Gastrocnemius medialis (tissue), 4 donors: ENCODE measurements at regions not wholly inside any gene's neighbourhood (a gene's known extent, or its start where the extent isn't known, plus 50 kb on each side); places are given as distances from the start of the nearest gene placed in this dataset.

Source experiments
- ATAC-seq, 2 donors: fragments of 150-250 bp; one replicate each; pipeline ENCODE4 v1.9.1; 2016
- DNase-seq, 2 donors: peaks; one replicate each; pipeline ENCODE4 v3.0.0-alpha.2; 2019
- H3K27ac ChIP-seq, 4 donors: fragments of 200-600 bp; sonication (generic); 1 replicate in 1 of 4; 2 replicates in 3 of 4; pipeline ENCODE4 v1.5.1; 2016 to 2018; ENCODE audit warnings: mild to moderate bottlenecking in 2 of 4, moderate library complexity in 1 of 4
- H3K27me3 ChIP-seq, 3 donors: fragments of 200-600 bp; sonication (generic) in 2 of 3; 1 replicate in 1 of 3; 2 replicates in 2 of 3; pipeline versions ENCODE4 v1.5.1 to v1.6.0; 2016 to 2019; ENCODE audit warnings: mild to moderate bottlenecking in 1 of 3, moderate library complexity in 1 of 3
- H3K36me3 ChIP-seq, 2 donors: fragments of 200-600 bp; sonication (generic) in 1 of 2; one replicate each; pipeline ENCODE4 v1.5.1; 2017 to 2018
- H3K4me1 ChIP-seq, 2 donors: fragments of 200-600 bp; sonication (generic) in 1 of 2; one replicate each; pipeline ENCODE4 v1.5.1; 2016 to 2017; ENCODE audit warnings: mild to moderate bottlenecking in 2 of 2
- H3K4me3 ChIP-seq, 4 donors: fragments of 200-600 bp; sonication (generic) in 3 of 4; 1 replicate in 1 of 4; 2 replicates in 3 of 4; pipeline ENCODE4 v1.5.1; 2016 to 2019; ENCODE audit warnings: mild to moderate bottlenecking in 2 of 4
- H3K9me3 ChIP-seq, 3 donors: fragments of 200-600 bp; sonication (generic) in 2 of 3; 1 replicate in 1 of 3; 2 replicates in 2 of 3; pipeline ENCODE4 v1.5.1; 2016 to 2019
- POLR2A ChIP-seq, 2 donors: fragments of 450-650 bp; IDR thresholded peaks; one replicate each; pipeline ENCODE4 v1.6.1; 2017; ENCODE audit warnings: antibody characterized with exemption in 2 of 2, mild to moderate bottlenecking in 2 of 2, moderate library complexity in 2 of 2
- in situ Hi-C, 4 donors: fragments of 200-750 bp; cut with MboI; loops; one replicate each; pipeline versions ENCODE4 v1.15.0 to v1.8.0; 2017; ENCODE audit warnings: low sequenced_read_pairs in 4 of 4
- intact Hi-C: fragments of 100-400 bp; cut with DNase I; formaldehyde crosslinking; loops from one replicate; pipeline ENCODE4 v1.15.1; 2023; ENCODE audit warnings: low total_unique reads
- TF ChIP-seq, protein P1 (sequence below), 5 experiments: fragments of 450-650 bp in 3 of 5; fragments of 200-600 bp in 2 of 5; sonication (generic) in 2 of 5; IDR thresholded peaks in 4 of 5; conservative IDR thresholded peaks in 1 of 5; 1 replicate in 4 of 5; 2 replicates in 1 of 5; pipeline ENCODE4 v1.5.1; 2016 to 2019; ENCODE audit warnings: antibody characterized with exemption in 5 of 5, mild to moderate bottlenecking in 3 of 5, moderate library complexity in 3 of 5

DNA sequence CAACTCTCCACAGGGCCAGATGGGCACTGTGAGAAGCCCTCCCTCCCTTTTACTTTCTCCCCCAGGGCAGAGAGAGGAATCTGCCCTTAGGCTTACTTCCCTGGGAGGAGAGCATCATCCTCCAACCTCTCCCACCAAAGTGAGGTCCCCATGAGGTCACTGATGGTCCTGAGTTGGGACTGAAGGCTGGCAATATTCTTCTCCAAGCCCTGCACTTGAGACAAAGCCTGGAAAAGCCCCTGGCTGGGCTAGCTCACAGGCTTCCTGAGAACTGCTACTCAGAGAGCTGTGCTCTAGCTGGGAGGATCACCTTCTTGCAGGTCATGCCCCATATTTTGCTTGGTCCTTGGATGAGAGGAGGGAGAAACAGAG lies 110.0 kb upstream of the MEF2A start:
- intact Hi-C loops = loop anchor here (5.0 to 10.0 kb wide), 2 partner anchors 49 to 112 kb away; partner anchors contain the start of gene MEF2A
- in situ Hi-C loops = no loop called here

DNA sequence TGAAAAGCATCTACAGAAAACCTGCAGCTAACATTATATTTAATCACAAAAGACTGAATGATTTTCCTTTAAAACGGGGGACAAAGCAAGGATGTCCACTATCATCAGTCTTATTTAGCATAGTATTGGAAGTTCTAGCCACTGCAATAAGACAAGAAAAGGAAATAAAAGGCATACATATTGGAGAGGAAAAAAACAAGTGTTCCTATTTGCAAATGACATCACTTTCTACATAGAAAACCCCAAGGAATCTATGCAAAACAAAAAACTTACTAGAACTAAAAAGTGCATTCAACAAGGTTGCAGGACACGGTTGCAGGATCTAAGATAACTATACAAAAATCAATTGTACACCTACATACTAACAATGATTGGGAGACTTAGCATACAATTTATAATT lies 101.6 kb upstream of the MEF2A start:
- Histone ChIP-seq H3K9me3 (peaks cover 0 to 17% (median 0%) of the 10 kb centered on the region in 3 donors), H3K36me3 (no peaks in the 10 kb centered on the region), H3K27ac (no peak overlapping the region), H3K27me3 (no peaks in the 10 kb centered on the region), H3K4me1 (no peaks in the 10 kb centered on the region), H3K4me3 (peak overlapping the region in 1 of 4 donors; percentile 30)
- in situ Hi-C loops = no loop called here
- TF ChIP-seq, protein P1, sequence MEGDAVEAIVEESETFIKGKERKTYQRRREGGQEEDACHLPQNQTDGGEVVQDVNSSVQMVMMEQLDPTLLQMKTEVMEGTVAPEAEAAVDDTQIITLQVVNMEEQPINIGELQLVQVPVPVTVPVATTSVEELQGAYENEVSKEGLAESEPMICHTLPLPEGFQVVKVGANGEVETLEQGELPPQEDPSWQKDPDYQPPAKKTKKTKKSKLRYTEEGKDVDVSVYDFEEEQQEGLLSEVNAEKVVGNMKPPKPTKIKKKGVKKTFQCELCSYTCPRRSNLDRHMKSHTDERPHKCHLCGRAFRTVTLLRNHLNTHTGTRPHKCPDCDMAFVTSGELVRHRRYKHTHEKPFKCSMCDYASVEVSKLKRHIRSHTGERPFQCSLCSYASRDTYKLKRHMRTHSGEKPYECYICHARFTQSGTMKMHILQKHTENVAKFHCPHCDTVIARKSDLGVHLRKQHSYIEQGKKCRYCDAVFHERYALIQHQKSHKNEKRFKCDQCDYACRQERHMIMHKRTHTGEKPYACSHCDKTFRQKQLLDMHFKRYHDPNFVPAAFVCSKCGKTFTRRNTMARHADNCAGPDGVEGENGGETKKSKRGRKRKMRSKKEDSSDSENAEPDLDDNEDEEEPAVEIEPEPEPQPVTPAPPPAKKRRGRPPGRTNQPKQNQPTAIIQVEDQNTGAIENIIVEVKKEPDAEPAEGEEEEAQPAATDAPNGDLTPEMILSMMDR (IDR thresholded peaks at IDR 0.05 in 4 of 5, conservative IDR thresholded peaks at IDR 0.05 in 1 of 5) = no peak
- TF ChIP-seq POLR2A (IDR thresholded peaks at IDR 0.05) = no peak
- intact Hi-C loops = no loop called here
- no peak for DNase-seq
- ATAC-seq = no peak

More for the DNA sequence above, 110.0 kb upstream of the MEF2A start:
- Histone ChIP-seq H3K36me3 (no peaks in the 10 kb centered on the region), H3K27ac (peak overlapping the region; percentile 81 to 90 (median 87)), H3K9me3 (no peaks in the 10 kb centered on the region), H3K27me3 (no peaks in the 10 kb centered on the region), H3K4me3 (no peak overlapping the region), H3K4me1 (peaks cover 33 to 41% of the 10 kb centered on the region in 2 donors)
- DNase-seq (no peak), ATAC-seq (no peak)
- TF ChIP-seq POLR2A (IDR thresholded peaks at IDR 0.05) = no peak
- TF ChIP-seq, protein P1 (IDR thresholded peaks at IDR 0.05 in 4 of 5, conservative IDR thresholded peaks at IDR 0.05 in 1 of 5) = no peak

DNA sequence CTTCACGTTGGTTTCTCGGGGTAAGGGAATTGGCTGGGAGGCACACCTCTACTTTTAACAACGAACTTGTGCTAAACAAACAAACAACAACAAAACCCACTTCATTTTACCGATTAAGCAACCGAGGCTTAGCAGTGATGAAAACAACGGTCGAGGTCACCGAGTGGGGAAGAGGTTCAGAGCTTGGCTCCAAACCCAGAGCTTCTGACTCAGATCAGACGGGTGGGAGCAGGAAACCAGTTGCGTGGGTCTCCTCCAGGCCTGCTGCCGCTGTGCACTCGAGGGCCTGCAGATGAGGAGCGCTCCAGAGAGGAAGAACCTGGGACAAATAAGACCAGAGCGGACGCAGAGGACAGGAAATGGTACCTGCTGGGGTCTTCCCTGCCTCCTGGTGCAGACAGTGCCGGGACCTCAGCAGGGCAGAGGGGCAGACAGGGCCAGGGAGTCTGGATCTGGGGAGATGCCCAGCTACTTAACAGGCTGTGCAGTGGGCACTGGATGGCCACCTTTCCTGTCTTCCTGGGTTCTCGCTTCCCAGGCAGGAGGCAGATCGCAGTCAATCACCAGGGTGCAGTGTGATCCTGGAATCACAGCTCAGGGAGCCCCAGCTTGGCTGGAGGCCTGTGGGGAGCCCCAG lies 99.0 kb upstream of the MEF2A start:
- H3K4me3 ChIP-seq = no peak overlapping the region
- peaks cover 0 to 17% (median 0%) of the 10 kb centered on the region in 3 donors for H3K9me3 ChIP-seq
- H3K27ac ChIP-seq = no peak overlapping the region
- ATAC-seq (no peak), DNase-seq (no peak)
- intact Hi-C loops = no loop called here
- H3K36me3 ChIP-seq = no peaks in the 10 kb centered on the region
- no peak for TF ChIP-seq POLR2A (IDR thresholded peaks at IDR 0.05)
- TF ChIP-seq, protein P1 (IDR thresholded peaks at IDR 0.05 in 4 of 5, conservative IDR thresholded peaks at IDR 0.05 in 1 of 5) = no peak
- H3K4me1 ChIP-seq = no peaks in the 10 kb centered on the region
- H3K27me3 ChIP-seq = no peaks in the 10 kb centered on the region
- in situ Hi-C loops = no loop called here

DNA sequence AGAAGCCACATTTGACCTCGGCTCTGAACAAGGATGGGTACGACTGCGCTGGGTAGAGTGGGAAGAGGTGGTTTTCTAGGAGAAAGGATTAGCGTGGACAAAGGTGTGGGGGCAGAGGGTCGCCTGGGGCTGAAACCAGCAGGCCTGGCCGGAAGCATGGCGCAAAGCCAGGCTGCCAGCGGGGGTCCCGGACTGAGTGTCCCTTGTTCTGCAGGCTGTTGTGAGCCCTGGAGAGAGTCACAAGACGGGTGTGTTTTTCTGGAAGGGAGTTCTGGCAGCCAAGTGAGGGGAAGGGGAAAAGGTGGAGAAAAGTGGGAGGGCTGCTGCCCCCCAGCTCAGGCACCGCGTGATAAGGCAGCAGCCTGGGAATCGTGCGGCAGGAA lies 98.5 kb upstream of the MEF2A start:
- in situ Hi-C loops (no loop called here), intact Hi-C loops (no loop called here)
- Histone ChIP-seq H3K36me3 (no peaks in the 10 kb centered on the region), H3K9me3 (peaks cover 0 to 17% (median 0%) of the 10 kb centered on the region in 3 donors), H3K27ac (no peak overlapping the region), H3K27me3 (no peaks in the 10 kb centered on the region), H3K4me1 (no peaks in the 10 kb centered on the region), H3K4me3 (no peak overlapping the region)
- DNase-seq = no peak
- no peak for TF ChIP-seq POLR2A (IDR thresholded peaks at IDR 0.05)
- TF ChIP-seq, protein P1 (IDR thresholded peaks at IDR 0.05 in 4 of 5, conservative IDR thresholded peaks at IDR 0.05 in 1 of 5) = no peak
- ATAC-seq = no peak
